ENCODE measurements at regions not wholly inside any gene's neighbourhood (a gene's known extent, or its start where the extent isn't known, plus 50 kb on each side); places are given as distances from the start of the nearest gene placed in this dataset.

DNA sequence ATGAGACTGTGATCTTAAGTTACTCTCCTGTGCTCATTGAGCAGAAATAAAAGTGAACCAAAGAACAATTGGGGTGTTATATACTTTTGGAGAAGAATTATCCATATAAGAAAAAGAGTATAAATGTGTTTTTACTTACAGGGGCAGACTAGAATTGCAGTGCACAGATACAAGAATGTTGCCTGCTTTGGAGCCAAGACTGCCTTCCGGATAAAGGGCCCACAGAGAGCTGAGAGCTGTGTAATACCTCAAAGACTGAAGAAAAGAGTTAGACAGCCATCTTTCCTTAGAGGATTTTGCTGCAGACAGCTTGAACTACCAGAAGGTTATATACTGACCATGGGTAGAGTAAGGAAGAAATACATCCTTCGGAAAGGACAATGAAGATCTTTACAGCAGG, 1235.5 kb upstream of the CITED2 start:
- no peak for DNase-seq (ENCODE audit: low read depth in 2 of 2)

DNA sequence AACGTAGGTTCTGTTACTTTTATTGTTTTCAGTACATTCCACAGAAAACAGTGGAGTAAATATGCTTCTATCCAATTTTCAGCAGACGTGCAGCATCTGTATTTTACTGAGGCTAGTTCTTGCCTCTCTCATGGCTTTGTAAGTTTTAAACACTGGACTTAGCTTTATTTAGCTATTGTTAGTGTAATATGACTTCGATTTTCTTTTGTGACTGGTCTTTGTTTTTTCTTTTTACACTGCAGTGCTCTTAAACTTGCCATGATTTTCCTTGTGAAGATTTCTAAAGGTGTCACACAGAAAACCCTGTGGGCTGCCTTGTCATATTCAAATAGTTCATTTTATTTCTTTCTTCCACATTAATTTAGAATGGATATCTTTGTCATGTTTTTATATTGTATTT, 1234.9 kb upstream of the CITED2 start:
- no peak for DNase-seq (ENCODE audit: low read depth in 2 of 2)

DNA sequence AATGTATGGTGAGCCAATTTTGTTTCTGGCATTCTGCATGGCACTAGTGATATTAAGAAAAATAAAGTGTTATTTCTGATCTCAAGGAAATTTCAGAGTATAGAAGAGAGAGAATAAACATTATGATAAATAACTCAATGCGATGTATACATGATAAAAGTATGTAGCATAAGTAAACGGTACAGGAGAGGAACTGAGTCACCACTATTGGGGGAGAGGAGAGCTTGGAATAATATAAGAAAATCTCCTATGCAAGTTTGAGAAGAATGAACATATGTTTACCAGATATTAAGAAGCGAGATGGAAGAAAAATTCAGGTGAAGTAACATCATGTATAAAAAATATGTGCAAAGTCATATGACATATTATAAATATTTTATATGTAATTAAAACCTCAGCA, 1230.3 kb upstream of the CITED2 start:
- DNase-seq (ENCODE audit: low read depth in 2 of 2) = no peak

DNA sequence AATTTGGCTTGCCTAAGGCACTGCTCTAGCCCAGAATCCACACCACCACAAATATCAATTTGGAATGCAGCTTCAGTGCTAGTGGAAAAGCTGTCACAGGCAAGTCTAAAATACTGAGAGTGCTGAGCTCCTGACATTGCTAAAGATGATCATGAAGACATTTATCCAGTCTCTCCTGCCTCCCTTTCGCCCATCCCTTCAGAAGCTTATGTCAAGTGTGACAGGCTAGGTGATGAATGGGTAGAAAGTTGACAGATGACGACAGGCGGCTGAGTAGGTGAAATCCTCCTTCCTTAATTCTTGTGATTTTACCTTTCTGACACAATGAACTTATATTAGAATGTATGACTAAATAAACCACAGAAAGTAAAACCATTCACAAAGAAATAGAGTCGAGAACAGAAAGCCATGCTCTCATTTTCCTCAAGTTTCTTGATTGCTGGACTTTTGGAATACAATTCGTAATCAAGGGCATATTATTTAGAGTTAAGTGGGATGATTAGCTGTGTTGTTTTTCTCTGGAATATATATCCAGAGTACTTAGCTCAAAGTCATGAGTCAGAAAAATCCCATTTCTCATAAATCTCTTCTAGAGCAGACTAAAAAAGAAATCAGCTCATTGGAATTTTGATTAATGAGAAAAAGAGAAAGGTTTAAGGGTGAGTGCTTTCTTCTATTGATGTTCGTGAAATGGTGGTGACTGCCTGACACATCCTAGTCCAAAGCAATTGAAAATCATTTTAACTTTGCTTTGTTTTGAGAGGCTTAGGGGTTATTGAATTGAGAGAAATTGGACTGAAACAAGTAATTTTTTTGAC, 1228.2 kb upstream of the CITED2 start:
- no peak for DNase-seq (ENCODE audit: low read depth in 2 of 2)

DNA sequence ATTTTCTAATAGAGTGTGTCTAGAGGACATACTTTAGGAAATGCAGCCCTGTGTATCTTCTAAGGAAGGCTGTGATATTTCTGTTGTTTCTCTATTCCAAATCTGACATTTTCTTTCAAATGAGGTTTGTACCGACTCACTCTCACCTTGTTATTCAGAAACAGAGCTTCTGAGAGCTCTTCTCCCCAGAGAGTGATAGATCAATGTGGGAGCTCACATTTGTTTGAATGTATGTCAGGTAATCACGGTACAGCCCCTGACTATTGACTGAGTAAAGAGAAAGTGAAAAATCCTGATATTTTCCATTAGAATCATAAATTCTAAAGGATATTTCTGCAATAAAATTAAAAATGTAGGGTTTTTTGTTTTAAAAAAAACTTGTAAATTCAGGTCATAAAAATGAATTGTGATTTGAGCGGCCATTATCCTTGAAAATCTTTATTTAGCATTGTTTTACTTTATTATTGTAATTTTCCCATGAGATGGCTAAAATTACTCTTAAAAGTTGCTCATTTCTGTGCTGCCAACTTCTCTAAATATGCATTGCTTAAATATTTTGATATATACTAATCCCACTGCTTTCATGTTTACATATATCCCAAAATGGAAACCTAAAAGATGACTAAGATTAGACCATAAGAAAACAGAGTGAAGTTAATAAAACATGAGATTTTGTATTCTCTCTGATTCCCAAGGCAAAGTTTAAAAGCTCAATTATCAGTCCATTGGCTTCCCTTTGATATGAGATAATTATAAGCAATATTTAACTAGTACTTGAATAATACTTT, 1226.8 kb upstream of the CITED2 start:
- DNase-seq (ENCODE audit: low read depth in 2 of 2) = no peak

DNA sequence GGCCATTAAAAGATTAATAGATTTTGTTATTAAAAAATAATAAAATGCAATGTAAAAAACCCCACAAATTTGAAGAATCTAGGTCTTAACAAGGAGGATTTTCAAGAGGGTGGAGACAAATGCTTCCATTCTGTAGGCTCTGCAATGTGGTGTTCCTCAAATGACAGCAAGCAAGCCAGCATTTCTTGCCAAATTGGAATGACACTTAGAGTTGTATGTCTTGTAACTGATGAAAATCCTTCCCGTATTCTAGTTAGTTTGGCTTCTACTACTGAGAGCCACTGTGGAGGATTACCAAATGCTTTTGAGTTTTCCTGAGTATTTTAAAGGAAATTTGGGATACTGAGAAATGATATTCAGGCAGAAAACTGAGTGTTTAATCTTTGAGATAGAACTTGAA, 1225.5 kb upstream of the CITED2 start:
- no peak for DNase-seq (ENCODE audit: low read depth in 2 of 2)

DNA sequence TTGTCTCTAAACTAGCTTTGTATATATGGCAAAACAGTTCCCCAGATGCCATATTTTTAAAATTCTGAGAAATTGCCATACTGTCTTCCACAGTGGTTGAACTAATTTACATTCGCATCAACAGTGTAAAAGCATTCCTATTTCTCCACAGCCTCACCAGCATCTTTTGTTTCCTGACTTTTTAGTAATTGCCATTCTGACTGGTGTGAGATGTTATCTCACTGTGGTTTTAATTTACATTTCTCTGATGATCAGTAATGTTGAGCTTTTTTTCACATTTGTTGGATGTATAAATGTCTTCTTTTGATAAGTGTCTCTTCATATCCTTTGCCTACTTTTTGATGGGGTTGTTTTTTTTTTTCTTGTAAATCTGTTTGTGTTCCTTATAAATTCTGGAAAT, 1222.7 kb upstream of the CITED2 start:
- DNase-seq (ENCODE audit: low read depth in 2 of 2) = no peak

DNA sequence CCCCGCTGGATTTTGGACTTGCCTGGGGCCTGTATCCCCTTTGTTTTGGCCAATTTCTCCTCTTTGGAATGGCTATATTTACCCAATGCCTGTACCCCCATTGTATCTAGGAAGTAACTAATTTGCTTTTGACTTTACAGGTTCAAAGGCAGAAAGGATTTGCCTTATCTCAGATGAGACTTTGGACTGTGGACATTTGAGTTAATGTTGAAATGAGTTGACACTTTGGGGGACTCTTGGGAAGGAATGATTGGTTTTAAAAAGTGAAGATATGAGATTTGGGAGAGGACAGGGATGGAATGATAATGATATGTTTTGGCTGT, 1220.3 kb upstream of the CITED2 start:
- no peak for DNase-seq (ENCODE audit: low read depth in 2 of 2)

DNA sequence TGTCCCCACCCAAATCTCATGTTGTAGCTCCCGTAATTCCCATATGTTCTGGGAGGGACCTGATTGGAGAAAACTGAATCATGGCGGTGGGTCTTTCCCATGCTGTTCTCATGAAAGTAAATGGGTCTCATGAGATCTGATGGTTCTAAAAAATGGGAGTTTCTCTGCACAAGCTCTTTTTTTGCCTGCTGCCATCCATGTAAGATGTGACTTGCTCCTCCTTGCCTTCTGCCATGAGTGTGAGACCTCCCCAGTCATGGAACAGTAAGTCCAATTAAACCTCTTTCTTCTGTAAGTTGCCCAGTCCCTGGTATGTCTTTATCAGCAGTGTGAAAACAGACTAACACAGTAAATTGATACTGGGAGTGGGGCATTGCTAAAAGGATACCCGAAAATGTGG, 1218.4 kb upstream of the CITED2 start:
- no peak for DNase-seq (ENCODE audit: low read depth in 2 of 2)

DNA sequence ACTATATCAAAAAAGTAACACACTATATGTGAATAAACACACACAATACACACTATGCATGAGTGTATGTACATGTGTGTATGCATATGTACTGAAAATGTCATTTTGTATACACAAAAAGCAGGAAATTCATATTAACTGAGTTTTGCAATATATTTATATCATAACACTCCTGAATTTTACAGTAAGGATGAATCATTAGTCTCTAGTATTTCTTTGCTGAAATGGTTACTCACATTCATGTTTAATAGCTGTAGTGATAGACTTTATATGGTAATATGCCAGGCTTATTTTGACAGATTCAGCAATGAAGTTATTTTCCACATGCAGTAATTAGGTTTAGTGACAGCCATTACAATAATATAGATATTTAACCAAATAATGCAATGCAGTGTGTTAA, 1216.2 kb upstream of the CITED2 start:
- DNase-seq (ENCODE audit: low read depth in 2 of 2) = no peak

DNA sequence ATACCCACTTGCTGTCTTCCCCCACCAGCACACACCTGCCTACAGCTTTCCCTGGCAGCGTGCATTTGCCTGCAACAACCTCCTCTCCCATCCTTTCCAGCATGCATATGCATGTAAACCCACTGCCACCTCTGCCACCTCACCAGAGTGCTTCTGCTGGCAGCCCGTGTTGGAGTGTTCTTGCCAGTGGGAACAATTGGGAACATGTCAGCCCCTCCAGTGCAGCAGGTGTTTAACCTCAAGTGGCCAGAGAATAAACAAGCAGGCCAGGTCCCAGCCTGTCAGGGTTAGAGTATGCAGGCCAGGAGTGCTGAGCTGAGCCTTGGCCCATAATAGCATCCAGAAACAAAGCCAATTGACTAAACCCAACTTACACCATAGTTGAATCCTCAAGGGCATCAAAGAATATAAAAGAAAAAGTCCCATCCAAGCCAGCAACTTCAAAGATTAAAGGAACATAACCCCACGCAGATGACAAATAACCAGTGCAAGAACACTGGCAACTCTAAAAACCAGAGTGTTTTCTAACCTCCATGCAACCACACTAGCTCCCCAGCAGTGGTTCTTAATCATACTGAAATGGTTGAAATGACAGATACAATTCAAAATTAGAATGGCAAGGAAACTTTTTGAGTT, 1212.1 kb upstream of the CITED2 start:
- DNase-seq (ENCODE audit: low read depth in 2 of 2) = no peak

DNA sequence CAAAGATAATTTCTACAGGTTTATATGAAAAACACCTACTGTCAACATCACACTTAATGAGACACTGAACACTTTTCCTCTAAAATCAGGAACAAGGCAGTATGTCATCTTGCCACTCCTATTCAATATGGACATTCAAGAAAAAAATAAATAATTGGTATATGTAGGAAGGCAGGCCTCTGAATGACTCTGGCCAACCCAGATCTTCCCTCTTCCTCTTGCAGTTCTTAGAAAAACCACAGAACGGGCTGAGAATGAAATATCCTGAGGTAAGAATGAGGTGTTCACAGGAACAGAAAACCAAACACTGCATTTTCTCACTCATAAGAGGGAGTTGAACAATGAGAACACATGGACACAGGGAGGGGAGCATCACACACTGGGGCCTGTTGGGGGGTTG, 1207.2 kb upstream of the CITED2 start:
- no peak for DNase-seq (ENCODE audit: low read depth in 2 of 2)

DNA sequence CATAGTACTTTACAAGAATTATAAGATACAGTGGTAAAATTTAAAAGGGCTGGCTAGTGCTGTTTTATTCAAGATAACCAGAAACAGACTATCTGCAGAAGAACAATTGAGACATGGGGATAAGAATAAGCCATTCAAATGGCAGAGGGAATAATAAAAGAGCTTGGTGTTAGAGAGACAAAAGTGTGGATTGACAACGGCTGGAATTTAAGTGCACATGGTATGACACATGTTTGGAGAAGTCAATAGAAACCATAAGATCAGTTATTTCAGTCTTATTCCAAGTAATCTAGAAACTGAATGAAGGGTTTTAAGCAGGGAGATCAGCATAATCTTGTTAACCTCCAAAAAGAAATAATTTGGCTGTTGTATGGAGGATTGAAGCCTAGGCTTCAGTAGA, 1205.5 kb upstream of the CITED2 start:
- DNase-seq (ENCODE audit: low read depth in 2 of 2) = no peak

DNA sequence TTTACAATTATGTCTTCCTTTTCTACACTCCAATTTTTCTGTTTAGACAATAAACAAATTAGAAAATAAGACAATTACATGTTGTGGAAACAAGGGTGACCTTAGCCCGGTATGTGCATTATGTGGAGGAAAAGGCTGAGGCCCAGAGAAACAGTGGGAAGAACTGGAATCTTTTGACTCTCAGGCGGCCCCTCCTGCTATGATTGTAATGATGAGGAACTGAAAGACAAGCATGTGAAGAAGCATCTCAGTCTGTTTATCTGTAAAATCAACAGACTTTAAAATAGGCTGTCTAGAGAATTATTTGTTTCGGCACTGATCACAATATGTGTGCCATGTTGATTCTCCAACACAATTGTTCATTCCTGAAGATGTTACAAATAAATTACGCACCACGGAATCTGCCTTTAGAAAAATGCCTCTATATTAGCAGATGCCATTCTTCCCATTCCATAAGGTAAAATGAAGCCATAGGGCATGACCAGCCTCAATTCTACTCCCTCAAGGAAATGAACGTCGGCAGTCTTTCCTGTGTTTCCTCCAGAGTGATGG, 1201.6 kb upstream of the CITED2 start:
- no peak for DNase-seq (ENCODE audit: low read depth in 2 of 2)

DNA sequence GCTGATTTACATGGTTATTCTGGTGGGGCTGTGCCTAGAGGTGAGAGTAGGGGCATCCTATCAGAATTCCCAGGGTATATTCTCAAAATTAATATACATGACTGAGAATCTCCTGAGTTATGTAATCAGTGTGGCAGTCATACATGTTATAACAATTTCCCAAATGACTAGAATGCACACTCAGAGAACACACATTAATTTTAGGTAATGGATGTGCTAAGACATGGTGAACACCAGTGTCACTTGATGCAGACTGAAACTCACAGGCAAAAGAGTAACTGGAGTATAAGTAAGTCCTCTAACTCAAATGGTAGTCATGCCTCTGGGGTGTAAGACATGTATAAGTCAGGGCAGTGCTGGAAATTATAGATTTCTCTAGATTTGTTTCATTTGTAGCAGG, 1198.4 kb upstream of the CITED2 start:
- no peak for DNase-seq (ENCODE audit: low read depth in 2 of 2)

DNA sequence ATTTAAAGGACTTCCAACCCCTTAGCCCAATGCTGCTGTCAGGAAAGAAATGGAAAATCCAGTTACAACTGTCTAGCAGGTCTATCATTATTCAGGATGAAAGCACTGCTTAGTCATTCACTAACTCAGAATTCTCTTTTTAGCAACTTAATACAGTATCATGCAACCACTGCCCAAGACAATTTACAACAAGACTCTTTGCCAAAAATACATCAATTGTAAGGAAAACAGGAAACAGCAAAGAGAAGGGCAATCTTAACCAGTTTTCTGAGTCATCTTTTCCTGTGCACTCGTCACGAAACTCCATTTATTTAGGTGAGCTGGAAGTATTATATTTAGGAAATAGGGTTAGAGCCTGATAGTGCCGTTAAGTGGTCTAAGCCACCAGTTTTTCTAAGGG, 1197.7 kb upstream of the CITED2 start:
- DNase-seq (ENCODE audit: low read depth in 2 of 2) = peak; percentile 73 to 96

DNA sequence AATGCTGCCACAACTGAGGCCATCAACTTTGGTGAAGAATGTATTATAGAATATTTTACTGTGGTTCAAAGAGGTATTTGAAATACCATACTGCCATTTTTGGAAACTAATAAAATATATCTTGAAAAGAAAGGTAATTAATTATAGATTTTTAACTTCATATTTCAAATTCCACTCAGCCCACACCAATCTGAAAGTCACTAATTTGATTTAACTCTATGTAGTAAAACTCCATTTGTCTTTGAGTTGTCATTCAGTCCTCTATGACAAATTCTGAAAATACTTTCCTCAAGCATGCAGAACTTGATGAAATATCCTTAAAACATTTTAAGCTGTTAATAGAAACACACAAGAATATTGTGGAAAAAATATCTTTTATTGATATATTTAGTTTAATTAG, 1196.7 kb upstream of the CITED2 start:
- DNase-seq (ENCODE audit: low read depth in 2 of 2) = no peak

DNA sequence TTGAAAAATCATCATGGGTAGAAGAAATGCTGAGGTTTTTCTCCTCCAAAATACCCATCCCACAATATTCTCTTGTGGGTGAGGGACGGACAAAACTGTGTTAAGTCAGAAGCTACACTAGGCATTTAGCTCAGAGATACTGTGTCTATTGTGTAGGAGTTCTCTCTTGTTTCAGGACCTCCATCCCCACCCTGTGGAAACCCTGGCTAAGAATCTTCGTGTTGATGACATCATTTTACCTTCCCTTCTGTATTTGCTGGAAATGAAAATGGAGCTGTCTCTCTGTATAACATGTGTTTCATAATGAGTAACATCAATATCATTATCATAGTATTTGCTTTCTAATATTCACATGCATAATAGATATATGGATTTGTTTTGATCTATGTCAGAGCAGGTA, 1193.0 kb upstream of the CITED2 start:
- peak in 1 of 2 donors; percentile 17 for DNase-seq (ENCODE audit: low read depth in 2 of 2)

DNA sequence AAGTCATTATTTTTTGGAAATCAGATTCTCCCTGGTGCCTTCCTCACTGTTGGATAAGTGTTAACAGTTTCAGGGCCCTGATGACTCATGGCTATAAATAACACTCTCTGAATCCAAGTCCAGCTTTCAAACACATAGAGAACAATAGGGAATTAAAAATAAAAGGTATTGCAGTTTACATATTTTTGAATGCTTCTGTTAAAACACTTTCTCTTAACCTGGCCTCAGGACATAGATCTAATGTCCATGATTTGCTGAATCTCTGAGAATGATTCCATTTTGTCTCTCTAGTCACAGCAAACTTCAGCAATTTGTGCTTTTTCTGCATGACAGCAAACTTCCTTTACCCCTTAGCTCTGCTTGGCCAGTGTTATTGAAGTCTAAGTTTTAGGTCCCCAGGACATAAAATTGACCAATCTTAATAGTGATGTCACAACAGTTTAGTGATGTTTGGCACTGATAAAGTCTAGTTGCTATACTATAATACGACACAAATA, 1192.4 kb upstream of the CITED2 start:
- peak; percentile 48 to 88 for DNase-seq (ENCODE audit: low read depth in 2 of 2)

DNA sequence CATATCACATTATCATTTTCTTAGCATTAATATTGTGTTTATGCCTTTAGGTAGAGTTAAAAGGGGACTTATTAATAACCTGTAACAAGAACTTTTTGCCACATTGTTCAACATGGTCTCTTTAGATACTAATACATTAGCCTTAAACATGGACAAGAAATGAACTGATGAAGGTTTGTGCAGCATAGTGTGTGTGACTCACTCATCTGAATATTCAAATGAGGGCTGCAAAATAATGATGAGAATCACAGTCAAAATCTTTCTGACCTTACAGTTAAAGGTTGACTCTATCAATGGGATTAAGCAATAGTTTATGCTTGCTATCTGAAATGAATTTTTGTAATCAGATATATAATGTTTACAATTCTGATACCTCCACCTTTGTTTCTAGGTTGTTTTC, 1189.3 kb upstream of the CITED2 start:
- no peak for DNase-seq (ENCODE audit: low read depth in 2 of 2)

DNA sequence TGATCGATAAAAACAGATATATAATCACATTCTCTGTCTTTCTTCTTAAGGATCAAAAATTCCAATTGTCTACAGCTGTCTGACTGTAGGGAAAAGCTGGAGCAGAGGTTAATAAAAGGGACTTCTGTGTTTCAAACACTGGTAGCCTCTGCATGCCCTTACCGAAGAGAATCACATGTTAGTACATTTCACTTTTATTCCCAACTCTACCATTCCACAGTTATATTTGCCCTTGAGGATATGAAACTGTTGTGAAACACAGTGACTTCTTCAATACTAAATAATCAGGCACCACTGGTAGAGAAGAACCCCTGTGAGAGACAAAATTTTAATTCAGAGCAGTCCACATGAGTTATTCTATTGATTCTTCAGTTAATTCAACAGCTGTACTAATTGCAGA, 1187.3 kb upstream of the CITED2 start:
- DNase-seq (ENCODE audit: low read depth in 2 of 2) = no peak

DNA sequence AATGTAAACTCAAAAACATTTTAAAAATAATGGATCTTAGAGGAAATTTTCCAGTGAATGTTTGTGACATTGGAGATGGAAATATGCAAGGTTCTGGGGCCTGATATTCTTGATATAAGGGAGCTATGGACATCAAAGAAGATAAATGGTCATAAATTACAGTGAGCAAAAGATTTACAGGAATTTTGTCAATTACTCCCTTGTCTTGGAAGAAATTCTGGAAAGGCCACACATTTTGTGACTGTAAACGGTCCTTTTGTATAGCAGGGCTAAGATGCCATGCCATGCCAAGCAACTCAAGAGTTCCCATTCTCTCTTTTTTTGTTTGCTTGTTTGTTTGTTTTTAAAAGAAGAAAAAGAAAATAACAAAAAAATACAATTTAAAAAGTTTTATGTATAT, 1186.2 kb upstream of the CITED2 start:
- no peak for DNase-seq (ENCODE audit: low read depth in 2 of 2)

Data from dermis microvascular lymphatic vessel endothelial cell (primary cell).